ENCODE measurements at regions not wholly inside any gene's neighbourhood (a gene's known extent, or its start where the extent isn't known, plus 50 kb on each side); places are given as distances from the start of the nearest gene placed in this dataset.
"Not testable (repeated sequence)": the region's sequence is repeated elsewhere in the genome, so short reads cannot be mapped to it uniquely, and the experiment has no call there.

- DNase-seq (ENCODE audit: low spot score in 2 of 2) (no peak), FAIRE-seq (no peak)
Measured at GRCh38 chr6:179340-179950, 112.8 kb upstream of the DUSP22 start.

GRCh38 chr6:180091-180694, 112.1 kb upstream of the DUSP22 start:
- not testable (repeated sequence) for DNase-seq (ENCODE audit: low spot score in 2 of 2); FAIRE-seq

DNA sequence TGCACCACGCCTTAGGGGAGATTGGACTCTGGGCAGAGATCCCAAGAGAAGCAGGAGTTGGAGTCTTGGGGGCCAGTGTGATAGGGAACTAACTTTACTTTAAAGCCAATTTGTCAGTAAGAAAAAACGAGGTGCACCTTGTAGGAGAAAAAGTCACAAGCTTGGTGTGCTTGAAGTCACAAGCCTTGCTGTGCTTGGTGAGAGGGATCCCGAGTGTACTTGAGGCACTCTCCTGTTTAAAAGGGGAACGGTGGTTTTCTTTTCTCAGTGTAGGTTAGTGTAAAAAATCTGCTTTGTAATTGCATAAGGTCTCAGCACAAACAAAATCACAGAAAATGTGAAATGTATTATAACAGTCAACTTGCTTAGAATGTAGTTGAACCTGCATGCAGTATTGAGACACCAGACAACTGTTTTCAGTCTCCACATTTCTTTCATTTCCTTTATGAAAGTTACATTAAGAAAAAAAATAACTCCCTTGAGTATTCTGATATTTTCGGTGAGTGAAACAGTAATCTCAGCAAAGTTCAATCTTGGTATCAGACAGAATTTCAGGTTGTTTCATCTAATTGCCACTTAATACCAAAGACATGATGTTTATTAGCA, 111.1 kb upstream of the DUSP22 start:
- FAIRE-seq (no peak), DNase-seq (ENCODE audit: low spot score in 2 of 2) (no peak)

DNA sequence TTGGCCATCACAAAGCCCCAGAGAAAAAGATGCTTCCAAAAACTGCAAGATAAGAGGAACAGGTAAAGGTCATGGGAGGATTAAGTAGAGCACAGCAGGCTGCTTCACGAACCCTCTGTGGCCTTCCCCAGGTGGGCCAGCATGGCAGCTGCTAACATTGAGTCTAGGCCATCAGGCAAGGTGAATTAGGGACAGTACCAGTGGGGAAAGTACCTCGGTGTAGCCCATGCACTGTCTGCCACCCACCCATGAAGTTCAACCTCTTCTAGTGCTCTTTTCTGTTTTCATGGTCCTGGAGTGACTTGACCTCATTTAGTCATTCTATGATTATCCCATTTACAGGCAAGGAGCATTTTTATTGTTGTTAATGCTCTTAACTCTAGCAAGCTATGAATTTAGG, 108.6 kb upstream of the DUSP22 start:
- FAIRE-seq (no peak), DNase-seq (ENCODE audit: low spot score in 2 of 2) (no peak)

DNA sequence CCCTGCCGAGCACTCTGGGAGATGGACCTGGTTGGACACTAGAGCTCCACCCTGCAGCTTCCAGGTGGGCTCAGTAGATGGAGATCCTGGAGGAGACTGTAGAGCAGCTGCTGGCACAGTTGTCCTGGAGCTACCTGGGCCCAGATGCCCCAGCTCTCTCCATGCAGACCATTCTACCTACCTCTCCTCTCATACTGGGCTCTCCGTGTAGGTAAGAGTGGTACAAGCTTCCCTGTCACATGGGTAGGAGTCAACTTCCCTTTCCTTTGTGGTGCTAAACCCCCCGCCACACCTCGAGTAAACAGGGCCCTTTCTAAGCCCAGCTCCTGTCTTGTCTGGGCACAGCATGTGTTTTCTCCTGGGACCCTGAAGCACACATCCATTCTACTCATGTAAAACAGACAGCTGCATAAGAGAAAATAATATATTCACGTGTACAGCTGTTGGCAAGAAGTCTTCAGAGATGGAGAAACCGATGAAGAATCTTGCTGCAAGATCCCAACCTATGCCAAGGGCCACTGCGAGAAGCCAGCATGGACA, 108.1 kb upstream of the DUSP22 start:
- no peak for FAIRE-seq

GRCh38 chr6:186340-186965, 105.8 kb upstream of the DUSP22 start:
- FAIRE-seq = no peak
- DNase-seq (ENCODE audit: low spot score in 2 of 2) = no peak

More for the DNA sequence above, 108.1 kb upstream of the DUSP22 start:
- DNase-seq (ENCODE audit: low spot score in 2 of 2) = no peak

DNA sequence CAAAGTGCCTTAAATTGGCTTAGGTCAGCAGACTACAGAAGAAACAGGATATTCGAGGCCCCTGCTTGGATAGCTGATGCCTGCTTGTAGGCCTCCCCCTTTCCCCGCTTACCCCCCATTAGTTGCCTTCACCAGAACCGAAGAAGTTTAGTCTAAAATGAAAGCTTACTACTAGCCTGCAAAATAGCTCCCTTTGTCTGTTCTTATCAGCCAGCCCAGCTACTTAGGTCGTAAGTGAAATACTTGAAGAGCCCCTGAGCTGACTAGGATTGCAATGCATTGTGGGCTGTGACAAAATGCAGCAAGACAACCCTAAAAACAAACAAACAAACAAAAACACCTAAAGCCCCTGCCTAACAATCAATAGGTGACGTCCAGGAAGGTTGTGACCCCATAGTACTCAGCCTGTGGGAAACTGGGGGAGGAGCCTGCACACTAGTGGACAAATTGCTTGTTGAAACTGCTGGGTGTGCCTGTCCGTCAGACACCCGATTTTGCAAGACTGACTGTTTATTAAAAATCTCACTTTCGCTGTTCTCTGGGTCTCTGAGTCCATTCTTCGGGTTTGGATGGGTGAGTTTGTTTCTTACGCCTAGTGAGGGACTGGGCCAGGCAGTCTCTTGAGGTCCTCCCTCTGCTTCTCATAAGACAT, 105.0 kb upstream of the DUSP22 start:
- no peak for FAIRE-seq
- no peak for DNase-seq (ENCODE audit: low spot score in 2 of 2)

- DNase-seq (ENCODE audit: low spot score in 2 of 2) = peak; percentile 49 to 84
- no peak for FAIRE-seq
Measured at GRCh38 chr6:188821-189655, 103.2 kb upstream of the DUSP22 start.

DNA sequence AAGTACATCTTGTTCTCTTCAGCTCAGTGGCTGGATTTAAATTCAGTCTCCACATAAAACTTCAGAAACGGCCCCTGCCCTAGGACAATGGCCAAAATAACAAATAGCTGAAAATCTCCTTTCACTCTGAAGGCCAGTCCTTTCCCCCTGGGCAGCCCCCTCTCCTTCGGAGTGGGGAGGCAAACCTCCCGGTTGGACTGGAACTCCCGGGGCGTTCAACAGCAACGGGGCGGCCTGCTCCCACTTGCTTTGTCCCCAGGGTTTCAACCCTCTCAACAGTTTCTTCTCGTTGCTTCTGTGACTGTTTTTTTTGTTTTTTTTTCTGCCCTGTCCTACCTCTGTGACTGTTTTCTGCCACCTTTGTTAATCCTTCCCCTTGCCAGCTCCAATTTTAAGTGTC, 102.6 kb upstream of the DUSP22 start:
- no peak for DNase-seq (ENCODE audit: low spot score in 2 of 2)
- no peak for FAIRE-seq

- FAIRE-seq = no peak
- no peak for DNase-seq (ENCODE audit: low spot score in 2 of 2)
Measured at GRCh38 chr6:190596-191395, 101.5 kb upstream of the DUSP22 start.

DNA sequence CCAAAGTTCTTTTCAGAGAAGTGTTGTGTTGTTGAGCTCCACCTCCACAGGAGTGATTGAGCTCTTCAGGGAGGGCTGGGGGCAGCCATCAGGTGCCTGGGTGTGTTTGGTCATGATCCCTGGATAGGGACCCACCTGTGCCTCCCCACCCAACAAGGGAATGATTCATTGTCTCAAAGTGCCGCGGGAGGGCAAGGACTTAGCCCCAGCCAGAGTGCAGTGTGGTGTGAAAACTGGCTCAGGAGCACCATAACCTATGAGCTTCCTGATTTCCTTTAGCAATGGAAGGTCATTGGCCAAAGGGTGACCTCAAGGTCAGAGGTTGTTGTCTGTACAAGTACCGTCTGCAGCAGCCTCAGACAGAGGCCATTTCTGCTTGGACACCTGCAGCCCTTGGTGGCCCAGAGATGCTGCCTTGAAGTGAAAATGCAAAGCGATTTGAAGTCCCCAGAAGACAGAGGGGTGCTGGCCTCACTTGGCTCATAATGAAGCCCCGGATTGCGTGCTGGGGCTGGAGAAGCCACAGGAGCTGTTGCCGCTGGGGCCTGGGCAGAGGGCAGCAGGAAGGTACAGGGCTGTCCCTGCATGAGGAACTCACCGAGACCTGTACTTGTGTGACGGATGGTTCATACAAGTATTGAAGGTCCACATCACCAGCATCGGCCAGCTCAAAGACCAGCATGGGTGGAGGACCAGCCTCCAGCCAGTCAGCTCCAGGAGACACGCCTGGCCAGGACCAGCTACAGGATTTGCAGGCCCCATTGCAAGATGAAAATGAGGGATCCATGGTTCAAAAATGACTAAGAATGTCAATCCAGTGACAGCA, 100.6 kb upstream of the DUSP22 start:
- DNase-seq (ENCODE audit: low spot score in 2 of 2) (no peak), FAIRE-seq (no peak)

GRCh38 chr6:192313-192664, 100.0 kb upstream of the DUSP22 start:
- DNase-seq (ENCODE audit: low spot score in 2 of 2) (no peak), FAIRE-seq (no peak)

- no peak for DNase-seq (ENCODE audit: low spot score in 2 of 2)
- FAIRE-seq = no peak
Measured at GRCh38 chr6:193180-193579, 99.1 kb upstream of the DUSP22 start.

DNA sequence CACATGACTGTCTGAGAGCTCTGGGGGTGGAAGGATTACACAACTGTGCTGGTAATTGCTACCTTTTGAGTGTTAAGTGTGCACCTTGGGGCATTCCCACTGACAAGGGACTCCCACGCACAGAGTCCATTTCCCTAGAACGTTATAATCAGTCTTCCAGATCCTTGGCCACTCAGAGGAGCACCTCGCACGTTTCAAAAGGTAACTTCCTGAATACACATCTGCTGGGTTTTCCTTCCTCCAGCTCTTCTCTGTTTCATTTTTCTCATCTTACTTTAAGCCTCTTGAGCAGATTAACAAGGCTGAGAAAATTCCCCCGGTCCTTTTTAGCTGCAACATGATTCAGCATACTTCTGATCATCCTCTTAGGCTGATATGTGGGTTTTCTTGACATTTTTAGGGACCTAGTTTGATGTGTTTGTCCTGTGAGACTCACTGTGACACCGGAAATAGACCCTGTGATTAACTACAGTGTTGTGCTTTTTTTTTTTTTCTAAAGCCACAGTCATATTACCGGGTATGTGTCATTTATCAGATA, 98.4 kb upstream of the DUSP22 start:
- DNase-seq (ENCODE audit: low spot score in 2 of 2) (no peak), FAIRE-seq (no peak)

- FAIRE-seq (no peak), DNase-seq (ENCODE audit: low spot score in 2 of 2) (peak in 1 of 2 donors; percentile 24)
Measured at GRCh38 chr6:195861-196360, 96.4 kb upstream of the DUSP22 start.

- FAIRE-seq (no peak), DNase-seq (ENCODE audit: low spot score in 2 of 2) (no peak)
Measured at GRCh38 chr6:196543-196942, 95.7 kb upstream of the DUSP22 start.

GRCh38 chr6:203661-204060, 88.6 kb upstream of the DUSP22 start:
- DNase-seq (ENCODE audit: low spot score in 2 of 2) = no peak
- FAIRE-seq = no peak

GRCh38 chr6:206264-206663, 86.0 kb upstream of the DUSP22 start:
- DNase-seq (ENCODE audit: low spot score in 2 of 2) (no peak), FAIRE-seq (no peak)
